DMS 273 (cell line): ENCODE measurements at regions not wholly inside any gene's neighbourhood (a gene's known extent, or its start where the extent isn't known, plus 50 kb on each side); places are given as distances from the start of the nearest gene placed in this dataset.
"Not testable (repeated sequence)": the region's sequence is repeated elsewhere in the genome, so short reads cannot be mapped to it uniquely, and the experiment has no call there.

Experiments
- DNase-seq: peaks from one replicate; lab custom pipeline; 2025; ENCODE audit not compliant: unreplicated experiment; lab: John Stamatoyannopoulos, UW

- DNase-seq = peak; percentile 48
Observed at GRCh38 chr4:75289914-75290582, 224.2 kb downstream of the RCHY1 start.

DNA sequence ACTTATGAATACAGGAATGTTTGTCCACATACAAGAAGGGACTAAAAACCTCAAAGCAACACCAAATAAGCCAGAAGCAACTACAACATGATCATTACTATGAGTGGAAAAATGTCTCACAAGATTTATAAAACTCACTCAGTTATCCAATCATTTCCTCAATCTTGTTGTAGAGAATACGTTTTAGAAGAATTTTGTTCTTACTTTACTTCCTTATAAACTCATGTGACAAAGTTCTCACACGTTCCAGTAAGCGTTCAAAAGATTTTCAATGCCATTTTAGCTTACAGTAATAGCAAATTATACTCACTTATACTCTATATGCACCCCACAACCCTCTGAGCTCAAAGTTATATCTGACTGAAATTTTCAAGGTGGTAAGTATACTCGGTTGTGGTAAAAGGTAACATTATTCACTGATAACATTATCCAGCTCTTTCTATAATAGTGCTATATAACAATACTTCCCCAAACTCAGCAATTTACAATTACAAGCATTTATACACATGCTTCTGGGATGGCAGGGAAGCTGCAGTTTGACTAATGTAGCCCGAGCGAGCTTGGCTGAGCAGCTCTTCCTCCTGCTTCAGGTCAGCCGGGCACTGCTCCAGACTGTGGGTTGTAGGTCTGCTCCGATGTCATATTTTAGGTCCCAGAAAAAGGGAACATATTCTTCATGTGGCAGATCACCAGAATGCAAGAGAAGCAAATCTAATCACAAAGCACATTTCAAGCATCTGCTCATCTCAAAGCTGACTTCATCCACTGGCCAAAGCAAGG, 226.3 kb downstream of the RCHY1 start:
- DNase-seq = peak; percentile 3

DNA sequence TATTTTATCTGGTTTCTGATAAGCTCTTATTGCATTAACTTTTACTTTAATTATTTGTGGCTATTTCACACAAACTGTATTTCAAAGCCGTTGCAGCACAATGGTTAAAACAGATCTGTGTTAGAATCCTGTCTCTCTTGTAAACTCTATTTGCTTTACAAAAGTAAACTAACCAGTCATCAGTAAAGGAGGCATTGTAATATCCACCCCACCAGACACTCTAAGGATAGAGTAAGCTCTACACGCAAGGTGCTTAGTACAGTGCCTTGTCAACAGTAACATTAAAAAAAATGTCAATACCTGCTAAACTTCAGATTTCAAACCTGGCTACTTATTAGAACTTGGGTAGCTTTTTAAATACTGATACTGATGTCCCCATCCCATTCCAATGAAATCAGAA, 228.4 kb downstream of the RCHY1 start:
- no peak for DNase-seq

- no peak for DNase-seq
Observed at GRCh38 chr4:75284831-75285230, 229.4 kb downstream of the RCHY1 start.

DNA sequence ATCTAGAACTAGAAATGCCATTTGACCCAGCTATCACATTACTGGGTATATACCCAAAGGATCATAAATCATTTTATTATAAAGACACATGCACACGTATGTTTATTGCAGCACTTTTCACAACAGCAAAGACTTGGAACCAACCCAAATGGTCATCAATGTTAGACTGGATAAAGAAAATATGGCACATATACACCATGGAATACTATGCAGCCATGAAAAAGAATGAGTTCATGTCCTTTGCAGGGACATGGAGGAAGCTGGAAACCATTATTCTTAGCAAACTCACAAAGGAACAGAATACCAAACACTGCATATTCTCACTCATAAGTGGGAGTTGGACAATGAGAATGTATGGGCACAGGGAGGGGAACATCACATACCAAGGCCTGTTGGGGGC, 233.7 kb downstream of the RCHY1 start:
- not testable (repeated sequence) for DNase-seq

DNA sequence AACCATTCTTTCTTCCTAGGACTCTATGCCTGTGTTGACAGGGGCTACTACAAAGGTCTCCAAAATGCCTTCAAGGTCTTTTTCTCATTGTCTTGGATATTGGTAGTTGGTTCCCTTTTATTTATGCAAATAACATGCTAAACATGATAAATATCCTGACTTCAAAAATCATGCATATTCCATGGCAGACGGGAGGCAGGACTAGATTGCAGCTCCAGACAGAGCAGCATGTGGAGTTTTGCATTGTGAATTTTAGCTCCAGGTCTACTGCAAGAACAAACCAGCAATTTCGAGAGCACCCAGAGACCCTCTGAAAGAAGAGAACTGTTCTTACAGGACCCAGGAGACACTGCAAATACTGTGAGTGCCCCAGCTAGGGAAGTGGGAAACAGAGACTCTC, 254.9 kb downstream of the RCHY1 start:
- DNase-seq = no peak

DNA sequence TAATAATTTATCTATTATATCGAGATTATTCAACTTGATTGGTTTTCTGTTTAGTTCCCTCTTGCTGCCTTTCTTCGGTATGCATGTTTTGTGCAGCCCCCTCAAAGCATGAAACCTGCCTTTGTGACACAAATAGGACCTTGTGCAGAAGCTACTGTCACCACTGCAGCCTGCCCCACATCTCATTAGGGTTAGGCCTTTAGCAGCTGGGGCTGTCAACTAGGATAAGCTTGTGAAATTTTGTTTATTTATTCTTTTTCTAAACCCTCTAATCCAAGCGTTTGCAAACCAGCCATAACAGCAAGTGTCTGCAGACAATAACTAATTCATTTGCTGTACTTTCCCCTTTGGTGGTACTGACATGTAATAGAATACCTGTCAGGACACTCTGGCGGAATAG, 258.9 kb downstream of the RCHY1 start:
- DNase-seq = no peak

GRCh38 chr4:75254745-75255144, 259.5 kb downstream of the RCHY1 start:
- no peak for DNase-seq

DNA sequence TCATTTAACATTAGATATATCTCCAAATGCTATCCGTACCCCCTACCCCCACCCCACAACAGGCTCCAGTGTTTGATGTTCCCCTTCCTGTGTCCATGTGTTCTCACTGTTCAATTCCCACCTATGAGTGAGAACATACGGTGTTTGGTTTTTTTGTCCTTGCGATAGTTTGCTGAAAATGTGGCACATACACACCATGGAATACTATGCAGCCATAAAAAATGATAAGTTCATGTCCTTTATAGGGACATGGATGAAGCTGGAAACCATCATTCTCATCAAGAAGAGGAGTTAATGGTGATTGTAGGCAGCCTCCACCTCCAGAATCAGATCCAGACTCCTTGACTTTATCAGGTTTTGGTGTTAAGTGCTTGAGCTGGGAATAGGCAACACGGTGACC, 261.1 kb downstream of the RCHY1 start:
- DNase-seq = not testable (repeated sequence)

GRCh38 chr4:75251547-75251946, 262.7 kb downstream of the RCHY1 start:
- DNase-seq = no peak

DNA sequence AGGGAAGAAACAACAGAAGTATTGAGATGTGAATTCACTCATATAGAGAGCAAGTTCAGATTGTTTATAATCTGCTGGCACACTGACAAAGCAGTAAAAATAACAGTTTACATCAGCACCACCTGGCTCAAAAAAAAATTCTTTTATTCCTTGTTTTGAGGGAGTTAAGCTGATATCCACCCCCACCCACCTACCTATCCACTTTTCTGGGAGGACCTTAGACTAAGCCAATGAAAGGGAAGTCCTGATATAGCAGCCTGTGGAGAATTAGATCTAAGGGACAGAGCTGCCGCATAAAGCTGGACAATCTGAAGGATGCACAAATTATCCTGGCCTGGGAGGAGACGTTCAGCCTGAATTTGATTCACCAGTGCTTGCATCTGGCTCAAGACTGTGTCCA, 264.5 kb downstream of the RCHY1 start:
- no peak for DNase-seq

DNA sequence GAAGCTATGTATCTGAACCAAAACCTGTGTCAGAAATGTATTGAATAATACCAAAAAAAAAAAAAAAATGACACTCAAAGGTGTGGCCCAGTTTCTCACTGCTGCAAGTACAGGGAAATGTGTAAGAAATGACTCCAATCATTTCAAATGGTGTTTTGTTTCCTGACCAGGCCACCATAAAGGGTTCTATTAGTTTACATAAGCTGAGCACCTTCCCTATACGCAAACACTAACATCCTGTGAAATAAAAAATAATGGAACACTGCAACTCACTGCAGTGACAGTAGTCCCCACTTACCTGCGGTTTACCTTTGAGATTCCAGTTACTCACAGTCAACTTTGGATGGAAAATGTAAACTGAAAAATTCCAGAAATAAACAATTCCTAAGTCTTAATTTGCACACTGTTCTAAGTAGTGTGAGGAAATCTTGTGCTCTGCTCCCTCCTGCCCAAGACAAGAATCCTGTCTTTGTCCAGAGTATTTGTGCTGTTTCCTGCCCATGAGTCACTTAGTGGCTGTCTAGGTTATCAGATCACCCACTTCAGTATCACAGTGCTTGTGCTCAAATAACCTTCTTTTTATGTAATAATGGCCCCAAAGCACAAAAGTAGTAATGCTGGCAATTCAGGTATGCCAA, 265.3 kb downstream of the RCHY1 start:
- no peak for DNase-seq

DNA sequence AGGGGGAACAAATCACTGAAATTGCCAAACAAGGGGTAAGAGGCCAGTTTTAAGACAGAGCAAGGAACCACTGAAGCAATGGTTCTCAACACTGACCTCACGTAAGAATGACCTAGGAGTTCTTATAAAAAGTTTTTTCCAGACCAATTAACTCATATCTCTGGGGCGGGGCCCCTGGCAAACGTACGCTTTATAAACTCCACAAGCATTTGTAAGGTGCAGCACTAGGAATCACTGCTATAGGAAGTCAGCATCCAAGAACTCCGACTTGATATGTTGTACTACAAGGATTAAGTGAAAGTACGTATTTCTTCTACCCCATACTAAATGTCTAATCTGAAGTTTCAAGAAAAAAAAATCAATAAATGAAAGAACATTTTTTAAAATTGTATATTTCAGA, 269.9 kb downstream of the RCHY1 start:
- DNase-seq = no peak

GRCh38 chr4:75243570-75243969, 270.6 kb downstream of the RCHY1 start:
- DNase-seq = no peak

DNA sequence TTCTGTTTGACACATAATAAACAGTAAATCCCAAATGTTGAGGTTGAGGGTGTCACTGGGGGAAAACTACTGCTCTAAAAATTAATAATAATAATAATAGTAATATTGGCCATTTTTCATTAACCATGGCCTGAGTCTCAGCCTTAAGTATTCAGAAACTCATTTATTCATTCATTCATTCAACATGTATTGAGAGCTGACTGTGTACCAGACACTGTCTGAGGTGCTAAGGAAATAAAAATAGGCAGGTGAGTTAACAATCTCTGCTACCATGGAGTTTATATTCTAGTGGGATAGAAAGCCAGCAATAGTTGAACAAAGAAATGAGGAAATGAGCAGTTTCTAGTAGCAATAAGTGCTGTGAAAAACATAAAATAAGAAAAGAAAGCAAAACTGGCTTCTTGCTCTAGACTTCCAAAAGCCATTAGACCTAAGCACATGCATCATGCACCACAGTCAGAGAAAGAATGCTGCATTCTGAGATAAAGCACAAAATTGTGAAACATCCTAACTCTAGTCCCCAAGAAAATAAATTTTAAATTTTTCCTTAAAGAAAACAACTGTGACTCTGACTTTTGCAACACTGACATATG, 278.7 kb downstream of the RCHY1 start:
- DNase-seq = no peak

DNA sequence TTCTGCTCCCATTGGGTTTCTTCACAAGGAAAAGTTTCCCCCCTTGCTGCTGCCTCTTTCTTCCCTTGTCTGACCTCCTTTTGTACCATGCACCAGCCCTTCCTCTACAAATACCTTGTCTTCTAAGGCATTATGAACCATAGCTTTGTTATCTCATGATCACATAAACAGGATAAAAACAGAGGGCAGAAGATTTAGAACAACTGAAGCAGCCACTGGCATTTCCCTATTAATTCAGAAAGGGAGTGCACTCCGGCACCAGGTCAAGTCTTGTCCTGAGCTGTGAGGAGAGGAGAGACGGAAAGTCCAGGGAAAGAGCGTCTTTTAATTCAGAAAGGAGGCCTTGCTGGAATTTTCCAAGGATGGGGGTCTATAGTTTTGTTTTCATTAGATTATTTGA, 281.7 kb downstream of the RCHY1 start:
- no peak for DNase-seq

DNA sequence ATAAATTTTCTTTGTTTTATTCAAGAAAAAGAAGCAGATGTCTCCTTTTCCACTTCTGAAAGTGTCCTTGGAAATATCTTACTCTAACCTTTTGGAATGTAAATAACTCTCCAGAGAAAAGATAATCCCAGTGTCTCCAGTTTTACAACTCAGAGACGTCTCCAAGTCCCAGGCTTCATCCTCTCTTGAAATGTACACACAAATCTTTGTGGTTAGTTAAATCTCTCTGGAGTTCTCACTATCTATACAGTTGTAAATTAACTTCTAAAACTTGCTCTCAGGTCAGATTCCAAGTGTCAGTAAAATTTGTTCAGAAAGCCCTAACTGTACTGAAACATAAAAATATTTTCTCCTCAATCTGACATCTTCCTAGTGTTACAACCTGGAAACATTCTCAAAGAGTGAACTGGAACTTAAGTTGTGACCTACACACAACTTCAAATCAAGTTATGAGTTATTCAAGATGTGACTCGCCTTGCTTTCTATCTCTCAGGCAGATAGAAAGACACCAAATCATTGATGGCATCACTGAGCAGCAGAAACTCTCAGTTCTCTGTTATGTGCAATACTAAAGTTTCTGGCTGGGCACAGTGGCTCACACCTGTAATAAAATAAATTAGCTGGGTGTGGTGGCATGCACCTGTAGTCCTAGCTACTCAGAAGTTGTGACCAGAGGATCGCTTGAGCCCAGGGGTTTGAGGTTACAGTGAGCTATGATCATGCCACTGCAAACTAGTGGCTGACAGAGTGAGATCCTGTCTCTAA, 284.2 kb downstream of the RCHY1 start:
- DNase-seq = no peak

- no peak for DNase-seq
Observed at GRCh38 chr4:75213480-75213879, 280.6 kb downstream of the PARM1 start.

DNA sequence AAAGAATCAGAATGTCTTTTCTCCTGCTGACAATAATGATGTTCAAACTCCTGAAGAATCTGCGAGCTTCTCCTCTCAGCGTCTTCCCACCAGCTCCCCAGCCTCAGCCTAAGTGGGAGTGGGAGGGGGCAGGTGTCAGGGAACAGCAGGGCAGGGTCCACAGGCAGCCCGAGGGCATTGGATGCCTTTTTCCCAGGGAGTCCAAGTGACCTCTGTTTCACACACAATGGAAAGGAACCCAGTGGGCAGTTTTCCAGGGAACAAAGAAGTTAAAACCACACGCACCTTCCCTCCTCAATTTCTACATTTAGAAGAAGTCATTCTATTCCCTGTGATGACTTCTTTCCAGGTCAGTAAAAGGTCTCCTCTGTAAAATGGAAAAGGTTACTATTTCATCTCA, 278.5 kb downstream of the PARM1 start:
- no peak for DNase-seq

GRCh38 chr4:75207902-75208301, 275.0 kb downstream of the PARM1 start:
- DNase-seq = no peak

DNA sequence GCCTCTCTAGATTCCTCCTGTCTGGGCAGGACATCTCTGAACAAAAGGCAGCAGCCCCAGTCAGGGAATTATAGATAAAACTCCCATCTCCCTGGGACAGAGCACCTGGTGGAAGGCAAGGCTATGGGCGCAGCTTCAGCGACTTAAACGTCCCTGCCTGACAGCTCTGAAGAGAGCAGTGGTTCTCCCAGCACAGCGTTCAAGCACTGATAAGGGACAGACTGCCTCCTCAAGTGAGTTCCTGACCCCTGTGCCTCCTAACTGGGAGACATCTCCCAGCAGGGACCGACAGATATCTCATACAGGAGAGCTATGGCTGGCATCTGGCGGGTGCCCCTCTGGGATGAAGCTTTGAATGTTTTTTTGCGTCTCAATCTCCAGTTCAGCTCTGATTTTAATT, 262.2 kb downstream of the PARM1 start:
- DNase-seq = no peak
